22Rv1 (cell line): ENCODE measurements at regions not wholly inside any gene's neighbourhood (a gene's known extent, or its start where the extent isn't known, plus 50 kb on each side); places are given as distances from the start of the nearest gene placed in this dataset.

Source experiments
- H3K27ac ChIP-seq: fragments of 450-650 bp; 2 replicates; pipeline ENCODE4 v1.5.1; 2017
- CTCF ChIP-seq: fragments of 450-650 bp; IDR thresholded peaks from 2 replicates; pipeline ENCODE4 v1.5.1; 2017; ENCODE audit warnings: mild to moderate bottlenecking
- ZFX ChIP-seq: fragments of 450-650 bp; IDR thresholded peaks from 2 replicates; pipeline ENCODE4 v1.6.1; 2017; ENCODE audit warnings: antibody characterized with exemption, borderline replicate concordance

GRCh38 chr11:15687342-15687741 lies 572.6 kb downstream of the INSC start:
- TF ChIP-seq CTCF = no peak
- no peak for TF ChIP-seq ZFX
- H3K27ac ChIP-seq = no peak overlapping the region

GRCh38 chr11:15688351-15688792 lies 573.6 kb downstream of the INSC start:
- no peak overlapping the region for H3K27ac ChIP-seq
- no peak for TF ChIP-seq CTCF
- no peak for TF ChIP-seq ZFX

- no peak for TF ChIP-seq ZFX
- no peak for TF ChIP-seq CTCF
These were observed 575.6 kb downstream of the INSC start for GRCh38 chr11:15690320-15690719.

GRCh38 chr11:15692739-15693138 lies 578.0 kb downstream of the INSC start:
- TF ChIP-seq CTCF (no peak), ZFX (no peak)

More at GRCh38 chr11:15690320-15690719, 575.6 kb downstream of the INSC start:
- H3K27ac ChIP-seq = no peak overlapping the region

GRCh38 chr11:15695096-15695721 lies 580.5 kb downstream of the INSC start:
- TF ChIP-seq CTCF = no peak
- no peak for TF ChIP-seq ZFX
- H3K27ac ChIP-seq = no peak overlapping the region

More at GRCh38 chr11:15692739-15693138, 578.0 kb downstream of the INSC start:
- no peak overlapping the region for H3K27ac ChIP-seq

GRCh38 chr11:15696069-15696468 lies 581.3 kb downstream of the INSC start:
- no peak overlapping the region for H3K27ac ChIP-seq
- TF ChIP-seq ZFX = no peak
- TF ChIP-seq CTCF = no peak

GRCh38 chr11:15697437-15698236 lies 582.9 kb downstream of the INSC start:
- H3K27ac ChIP-seq = no peak overlapping the region
- no peak for TF ChIP-seq CTCF
- TF ChIP-seq ZFX = no peak
